Medulla oblongata (tissue), 1 donor: ENCODE measurements at regions not wholly inside any gene's neighbourhood (a gene's known extent, or its start where the extent isn't known, plus 50 kb on each side); places are given as distances from the start of the nearest gene placed in this dataset.
"Not testable (repeated sequence)": the region's sequence is repeated elsewhere in the genome, so short reads cannot be mapped to it uniquely, and the experiment has no call there.

Experiments used
- DNase-seq: peaks from one replicate; pipeline ENCODE4 v3.0.0-alpha.2; 2015; ENCODE audit errors: extremely low spot score

DNA sequence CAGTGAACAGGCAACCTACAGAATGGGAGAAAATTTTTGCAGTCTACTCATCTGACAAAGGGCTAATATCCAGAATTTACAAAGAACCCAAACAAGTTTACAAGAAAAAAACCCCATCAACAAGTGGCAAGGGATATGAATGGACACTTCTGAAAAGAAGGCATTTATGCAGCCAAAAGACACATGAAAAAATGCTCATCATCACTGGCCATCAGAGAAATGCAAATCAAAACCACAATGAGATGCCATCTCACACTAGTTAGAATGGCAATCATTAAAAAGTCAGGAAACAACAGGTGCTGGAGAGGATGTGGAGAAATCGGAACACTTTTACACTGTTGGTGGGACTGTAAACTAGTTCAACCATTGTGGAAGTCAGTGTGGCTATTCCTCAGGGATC is 80.3 kb downstream of the ZNF474 start:
- DNase-seq = not testable (repeated sequence)

- DNase-seq = no peak
Observed at GRCh38 chr5:122218778-122219177, 89.4 kb downstream of the ZNF474 start.

DNA sequence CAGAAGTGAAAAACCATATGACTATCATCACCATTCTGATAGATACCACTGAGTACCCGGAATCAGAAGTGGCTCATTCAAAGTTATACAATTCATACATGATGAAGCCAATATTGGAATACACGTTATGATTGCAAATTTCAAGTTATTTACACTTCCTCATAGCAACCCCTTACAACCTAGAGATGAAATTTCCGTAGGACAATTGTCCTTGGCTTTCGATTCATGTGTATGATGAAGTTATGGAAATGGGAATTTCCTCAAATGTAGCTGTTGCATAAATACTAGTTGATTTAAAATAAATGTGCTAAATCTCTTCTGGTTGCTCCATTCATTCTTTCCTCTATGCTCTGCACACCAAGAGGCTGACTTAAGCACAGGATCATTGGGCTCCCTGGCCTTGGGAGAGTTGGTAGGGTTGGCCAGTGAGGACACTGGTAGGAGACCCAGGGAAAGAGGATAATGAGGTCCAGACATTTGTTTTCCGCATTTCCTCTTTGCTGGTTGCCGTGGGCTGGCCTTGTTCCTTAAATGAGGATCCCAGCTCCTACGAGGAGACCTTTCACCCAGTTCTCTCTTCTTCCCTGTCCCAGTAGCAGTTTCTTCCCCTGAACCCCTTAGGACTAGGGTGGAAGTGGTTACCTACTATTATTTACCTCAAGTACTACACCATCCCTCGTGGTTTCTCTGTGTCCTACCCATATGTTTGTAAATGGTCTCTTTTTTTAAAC is 90.3 kb downstream of the ZNF474 start:
- DNase-seq = peak; percentile 39

GRCh38 chr5:122220511-122220910 is 91.2 kb downstream of the ZNF474 start:
- peak; percentile 76 for DNase-seq

GRCh38 chr5:122221857-122222256 is 90.2 kb upstream of the SNCAIP start:
- no peak for DNase-seq

- no peak for DNase-seq
Observed at GRCh38 chr5:122222580-122222979, 89.5 kb upstream of the SNCAIP start.

- DNase-seq = no peak
Observed at GRCh38 chr5:122228728-122229392, 83.2 kb upstream of the SNCAIP start.

DNA sequence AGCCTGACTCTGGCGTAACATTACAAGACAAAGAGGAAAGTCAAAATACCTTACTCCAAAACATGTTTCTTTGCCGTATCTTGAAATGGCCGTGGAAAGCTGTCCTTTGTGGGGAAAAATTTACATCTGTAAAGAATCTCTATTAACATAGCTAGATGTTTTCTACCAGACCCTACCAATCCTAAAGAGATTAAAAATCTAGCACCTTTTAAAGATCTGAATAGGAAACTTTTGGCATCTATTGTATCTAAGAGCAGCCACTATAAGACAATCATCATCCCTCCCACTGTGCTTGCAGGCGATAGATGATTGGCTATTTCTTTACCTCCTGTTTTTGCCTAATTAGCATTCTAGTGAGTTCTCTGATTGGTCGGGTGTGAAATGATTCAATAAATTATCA is 82.5 kb upstream of the SNCAIP start:
- DNase-seq = no peak

DNA sequence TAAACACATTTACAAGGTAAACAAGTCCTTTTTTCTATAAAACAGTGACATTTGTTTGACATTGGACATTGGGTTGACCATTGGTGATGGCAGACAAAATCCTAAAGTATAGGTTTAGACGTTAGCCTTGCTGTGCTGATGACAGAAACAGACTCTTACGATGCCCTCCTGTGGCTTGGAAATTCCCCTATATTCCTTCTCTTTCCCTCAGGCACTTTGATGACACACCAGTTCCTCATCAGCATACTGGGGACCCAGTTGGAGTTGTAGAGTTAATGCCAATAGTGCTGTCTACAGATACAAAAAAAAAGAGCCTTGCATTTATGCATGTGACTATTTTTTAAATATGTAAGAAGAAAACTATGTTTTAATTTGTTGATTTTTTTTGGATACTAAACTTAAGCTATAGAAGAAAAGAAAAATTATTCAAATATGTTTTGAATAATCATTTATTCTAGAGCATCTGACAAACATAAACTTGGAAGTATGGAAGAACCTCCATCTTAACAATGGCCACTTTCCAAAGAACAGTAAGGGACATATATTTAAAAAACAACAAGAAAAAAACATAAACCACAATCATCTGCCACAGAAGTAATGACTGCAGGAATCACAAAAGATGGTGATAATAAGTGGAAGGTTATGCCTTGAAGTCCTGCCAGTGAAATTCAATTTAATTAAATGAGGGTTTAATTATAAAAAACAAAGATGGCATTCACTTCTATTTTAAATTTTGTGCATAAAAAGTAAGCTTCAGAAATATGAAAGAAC is 75.6 kb upstream of the SNCAIP start:
- DNase-seq = no peak

GRCh38 chr5:122237906-122238305 is 74.1 kb upstream of the SNCAIP start:
- DNase-seq = peak; percentile 7

- no peak for DNase-seq
Observed at GRCh38 chr5:122252319-122252718, 59.7 kb upstream of the SNCAIP start.

GRCh38 chr5:122253794-122254193 is 58.2 kb upstream of the SNCAIP start:
- DNase-seq = no peak

GRCh38 chr5:122256388-122256787 is 55.6 kb upstream of the SNCAIP start:
- DNase-seq = no peak

DNA sequence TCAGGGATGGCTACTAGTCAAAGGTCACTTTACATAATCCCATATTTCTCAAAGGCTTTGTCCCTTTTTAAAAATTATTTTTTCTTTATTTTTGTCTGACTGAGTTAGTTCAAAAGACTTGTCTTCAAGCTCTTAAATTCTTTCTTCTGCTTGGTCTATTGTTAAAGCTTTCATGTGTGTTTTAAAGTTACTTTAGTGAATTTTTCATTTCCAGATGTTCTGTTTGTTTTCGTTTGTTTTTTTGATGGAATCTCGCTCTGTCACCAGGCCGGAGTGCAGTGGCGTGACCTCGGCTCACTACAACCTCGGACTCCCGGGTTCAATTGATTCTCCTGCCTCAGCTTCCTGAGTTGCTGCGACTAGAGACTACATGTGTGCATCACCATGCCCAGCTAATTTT is 55.0 kb upstream of the SNCAIP start:
- DNase-seq = no peak

- no peak for DNase-seq
Observed at GRCh38 chr5:122258241-122258640, 53.8 kb upstream of the SNCAIP start.

GRCh38 chr5:122258840-122259239 is 53.2 kb upstream of the SNCAIP start:
- no peak for DNase-seq

GRCh38 chr5:122259995-122260394 is 52.0 kb upstream of the SNCAIP start:
- no peak for DNase-seq

- no peak for DNase-seq
Observed at GRCh38 chr5:122262103-122262502, 49.9 kb upstream of the SNCAIP start.
